K562 (cell line): ENCODE measurements at regions not wholly inside any gene's neighbourhood (a gene's known extent, or its start where the extent isn't known, plus 50 kb on each side); places are given as distances from the start of the nearest gene placed in this dataset.

Source experiments
- ATAC-seq: fragments of 200-7000 bp; cut with Tn5 transposase; 3 replicates; pipeline ENCODE4 v1.9.1; 2020; ENCODE audit warnings: moderate library complexity
- BruUV-seq: library from RNA; stranded (reverse); fragments of 400-500 nt; replicated peaks from 2 replicates; lab custom pipeline; 2021; lab: Mats Ljungman, UMichigan
- CTCF ChIA-PET: fragments of 300-600 bp; formaldehyde crosslinking; extraction: SDS; loops from one replicate; lab custom pipeline; 2021; ENCODE audit warnings: low intra/inter-chr PET ratio; lab: Yijun Ruan, JAX
- POLR2A ChIA-PET: fragments of 300-600, 350-650 bp; sonication (Branson Sonifier 250); formaldehyde crosslinking; extraction: SDS; loops from one replicate; lab custom pipeline; 2021; ENCODE audit warnings: antibody characterized with exemption, inconsistent platforms; lab: Yijun Ruan, JAX
- DNase-seq, 4 experiments: peaks; one replicate each; pipeline versions ENCODE4 v3.0.0 to v3.0.0-alpha.2; 2011 to 2018; ENCODE audit warnings: low spot score in 3 of 4, mixed read lengths in 3 of 4; ENCODE audit errors: extremely low read depth in 1 of 4
- FAIRE-seq: peaks from 2 replicates; lab custom pipeline; 2011; peaks lifted over from hg19 to GRCh38; lab: Jason Lieb, UNC
- H2AFZ ChIP-seq: 2 replicates; pipeline ENCODE4 v1.6.0; 2011; ENCODE audit warnings: low read depth, low read length, control low read depth, inconsistent platforms
- H3K27ac ChIP-seq: fragments of 200-600 bp; 3 replicates; pipeline ENCODE4 v1.8.0; 2011; ENCODE audit warnings: low read depth, mild to moderate bottlenecking, control low read depth, inconsistent platforms, low read length, moderate library complexity, mixed read lengths; ENCODE audit errors: extremely low read depth
- H3K27me3 ChIP-seq, 2 experiments: fragments of 300-600 bp in 1 of 2; 2 replicates in 1 of 2; 3 replicates in 1 of 2; pipeline versions ENCODE4 v1.6.0 to v1.8.0; 2011; ENCODE audit warnings: inconsistent platforms in 2 of 2, low read length in 2 of 2, mild to moderate bottlenecking in 1 of 2, mixed read lengths in 1 of 2, moderate library complexity in 1 of 2; ENCODE audit not compliant: control insufficient read depth in 2 of 2, insufficient read depth in 2 of 2
- H3K36me3 ChIP-seq: fragments of 300-600 bp; 3 replicates; pipeline ENCODE4 v1.8.0; 2011; ENCODE audit warnings: mild to moderate bottlenecking, low read length, inconsistent platforms; ENCODE audit not compliant: control insufficient read depth, insufficient read depth
- H3K4me1 ChIP-seq, 2 experiments: fragments of 200-600 bp in 1 of 2; replicated peaks in 1 of 2; 2 replicates in 1 of 2; 3 replicates in 1 of 2; pipeline versions ENCODE4 v1.5.1 to v1.8.0; 2011; ENCODE audit warnings: inconsistent platforms in 2 of 2, low read length in 2 of 2, mild to moderate bottlenecking in 1 of 2, mixed read lengths in 1 of 2, moderate library complexity in 1 of 2; ENCODE audit not compliant: control insufficient read depth in 2 of 2, insufficient read depth in 2 of 2
- H3K4me2 ChIP-seq: 2 replicates; pipeline ENCODE4 v1.6.1; 2011; ENCODE audit warnings: low read length, control low read depth, inconsistent platforms, mixed read lengths; ENCODE audit not compliant: insufficient read depth
- H3K4me3 ChIP-seq: fragments of 200-600 bp; sonication (generic), shearing (Covaris generic); 2 replicates; pipeline ENCODE4 v1.5.1; 2016; ENCODE audit warnings: control low read depth, inconsistent platforms
- H3K79me2 ChIP-seq: fragments of 200-600 bp; 3 replicates; pipeline ENCODE4 v1.8.0; 2011; ENCODE audit warnings: low read length, inconsistent platforms; ENCODE audit not compliant: control insufficient read depth, insufficient read depth
- H3K9ac ChIP-seq, 2 experiments: 2 replicates each; pipeline versions ENCODE4 v1.6.0 to v1.6.1; 2011; ENCODE audit warnings: low read depth in 2 of 2, low read length in 2 of 2, control low read depth in 1 of 2, inconsistent platforms in 1 of 2, mild to moderate bottlenecking in 1 of 2, mixed read lengths in 1 of 2; ENCODE audit not compliant: insufficient read depth in 1 of 2
- H3K9me1 ChIP-seq: one replicate; pipeline ENCODE4 v1.6.0; 2011; ENCODE audit warnings: inconsistent platforms, mild to moderate bottlenecking, low read length, moderate library complexity; ENCODE audit not compliant: control insufficient read depth, insufficient read depth
- H3K9me3 ChIP-seq: replicated peaks from 2 replicates; pipeline ENCODE4 v1.5.1; 2011; ENCODE audit warnings: low read depth, low read length, inconsistent platforms; ENCODE audit not compliant: control insufficient read depth, insufficient read depth
- H4K20me1 ChIP-seq: replicated peaks from 2 replicates; pipeline ENCODE4 v1.6.1; 2011; ENCODE audit warnings: low read length, inconsistent platforms, mixed read lengths; ENCODE audit not compliant: control insufficient read depth, insufficient read depth
- DPF2 ChIP-seq: fragments of 450-650 bp; IDR thresholded peaks from 2 replicates; pipeline ENCODE4 v1.6.1; 2016
- ETS2 ChIP-seq: IDR thresholded peaks from 2 replicates; pipeline ENCODE4 v1.6.1; 2016; ENCODE audit warnings: borderline replicate concordance, missing genetic modification characterization, mild to moderate bottlenecking, moderate library complexity, missing compliant biosample characterization; ENCODE audit not compliant: poor library complexity, severe bottlenecking
- EWSR1 ChIP-seq: fragments of 450-650 bp; IDR thresholded peaks from 2 replicates; pipeline ENCODE4 v1.6.1; 2018; ENCODE audit warnings: borderline replicate concordance, mild to moderate bottlenecking, low read depth, moderate library complexity; ENCODE audit not compliant: partially characterized antibody
- TCF3 ChIP-seq: sonication (generic); formaldehyde crosslinking; IDR thresholded peaks from 2 replicates; pipeline ENCODE4 v1.4.0; 2020; ENCODE audit warnings: mild to moderate bottlenecking, missing genetic modification reagents
- ZNF133 ChIP-seq: fragments of 250-450 bp; sonication (Bioruptor Pico); IDR thresholded peaks from 2 replicates; pipeline ENCODE4 v1.4.0; 2020; ENCODE audit warnings: mild to moderate bottlenecking
- WGBS: fragments of 100-300 bp; shearing (Covaris generic); methylation state at CpG from one replicate; pipeline ENCODE4 v1.1.6; 2016; ENCODE audit warnings: low coverage, mixed read lengths; ENCODE audit not compliant: insufficient coverage; ENCODE audit errors: missing lambda C conversion rate; 5-methylcytosine and 5-hydroxymethylcytosine counted together
- in situ Hi-C: fragments of 300-500 bp; cut with MboI; formaldehyde crosslinking; loops from 4 replicates; pipeline ENCODE4 v1.15.0; 2018; ENCODE audit warnings: inconsistent platforms, mixed read lengths
- intact Hi-C: fragments of 100-400 bp; cut with micrococcal nuclease; formaldehyde crosslinking; loops from 2 replicates; pipeline ENCODE4 v1.14.2; 2022
- TF ChIP-seq, protein P1 (sequence below), 2 experiments: fragments of 450-650 bp in 1 of 2; sonication (generic) in 1 of 2; formaldehyde crosslinking in 1 of 2; IDR thresholded peaks; 2 replicates each; pipeline versions ENCODE4 v1.7.1 to v1.9.0; 2016 to 2022; ENCODE audit warnings: inconsistent platforms in 1 of 2, mild to moderate bottlenecking in 1 of 2, missing genetic modification reagents in 1 of 2
- TF ChIP-seq, protein P2 (sequence below): sonication (generic); formaldehyde crosslinking; IDR thresholded peaks from 2 replicates; pipeline ENCODE4 v1.8.0; 2023; ENCODE audit warnings: mild to moderate bottlenecking, missing genetic modification reagents

DNA sequence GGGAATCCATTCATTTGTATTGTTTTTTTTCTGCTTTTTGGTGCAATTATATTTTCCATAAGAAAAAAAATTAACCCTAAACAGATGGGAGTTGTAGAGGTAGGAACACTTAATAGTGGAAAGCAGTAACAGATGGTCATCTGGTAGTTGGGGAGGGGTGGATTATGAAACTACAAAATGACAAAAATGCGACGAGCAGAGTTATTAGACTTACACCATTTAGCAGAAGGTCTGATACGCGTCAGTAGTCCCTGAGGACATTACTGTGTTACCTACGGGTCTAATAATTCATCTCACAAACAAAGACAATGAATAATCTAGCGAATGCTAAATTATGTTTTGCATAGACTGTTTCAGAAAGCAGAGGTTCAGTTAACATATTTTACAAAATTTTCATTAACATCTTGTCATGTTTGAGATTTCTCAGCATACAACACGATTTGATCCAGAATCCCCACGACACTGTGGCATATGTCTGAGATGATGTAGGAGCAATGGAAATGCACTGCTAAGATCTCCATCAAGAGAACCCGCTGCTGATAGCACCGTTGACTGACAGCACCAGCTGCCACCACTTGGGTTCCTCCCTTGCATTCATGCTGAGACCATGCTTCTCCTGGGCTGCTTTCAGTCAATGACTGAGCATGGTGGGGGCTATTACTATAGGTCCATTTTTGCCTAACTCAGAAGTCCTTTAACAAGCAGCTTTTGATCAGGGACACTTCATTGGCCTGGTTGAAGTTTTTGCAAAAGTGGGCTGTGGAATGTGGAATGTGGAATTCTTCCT is 182.2 kb upstream of the CPHXL start (continued):
- no peak for TF ChIP-seq ZNF133 (CRISPR knock-in tag)

DNA sequence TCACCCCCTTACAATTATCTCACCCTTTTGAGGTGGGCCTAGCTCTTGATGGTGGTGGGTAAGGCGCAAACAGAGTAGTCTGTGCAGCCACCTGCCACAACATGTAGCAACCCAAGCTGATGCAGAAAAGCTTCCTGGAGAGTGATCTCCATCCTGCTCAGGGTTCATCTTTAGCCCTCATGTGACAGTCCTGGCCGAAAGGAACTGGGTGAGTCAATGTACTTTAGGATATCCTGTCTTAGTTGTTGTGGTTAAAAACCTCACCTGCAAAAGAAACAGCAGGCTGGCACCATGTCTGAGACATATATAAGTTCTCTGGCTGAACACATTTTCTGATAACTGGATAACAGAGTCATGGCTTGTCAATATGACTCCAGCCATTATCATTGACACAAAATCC is 183.5 kb upstream of the CPHXL start:
- FAIRE-seq (no peak), DNase-seq (no peak), ATAC-seq (no peak)
- H3K79me2 ChIP-seq = no peaks in the 10 kb centered on the region
- no peak overlapping the region for H3K4me2 ChIP-seq
- H3K4me1 ChIP-seq = no peaks in the 10 kb centered on the region
- ChIA-PET POLR2A (interaction anchor here (0.6 kb wide), 1 partner anchor 71 kb away, joined by 3 read pairs; no protein-coding TSS in a partner anchor), CTCF (no interaction called here)
- no peak overlapping the region for H2AFZ ChIP-seq
- no peak overlapping the region for H3K9ac ChIP-seq
- WGBS = 0% methylated on average over 2 of the region's 2 CpGs
- H3K27ac ChIP-seq = no peak overlapping the region
- intact Hi-C loops (loop anchor here (10.0 kb wide), 1 partner anchor 105 kb away; no protein-coding TSS in a partner anchor), in situ Hi-C loops (no loop called here)
- no peaks in the 10 kb centered on the region for H3K9me3 ChIP-seq
- H4K20me1 ChIP-seq = no peaks in the 10 kb centered on the region
- TF ChIP-seq DPF2 (no peak), EWSR1 (no peak), TCF3 (no peak), ETS2 (tag) (no peak)
- TF ChIP-seq, protein P1, sequence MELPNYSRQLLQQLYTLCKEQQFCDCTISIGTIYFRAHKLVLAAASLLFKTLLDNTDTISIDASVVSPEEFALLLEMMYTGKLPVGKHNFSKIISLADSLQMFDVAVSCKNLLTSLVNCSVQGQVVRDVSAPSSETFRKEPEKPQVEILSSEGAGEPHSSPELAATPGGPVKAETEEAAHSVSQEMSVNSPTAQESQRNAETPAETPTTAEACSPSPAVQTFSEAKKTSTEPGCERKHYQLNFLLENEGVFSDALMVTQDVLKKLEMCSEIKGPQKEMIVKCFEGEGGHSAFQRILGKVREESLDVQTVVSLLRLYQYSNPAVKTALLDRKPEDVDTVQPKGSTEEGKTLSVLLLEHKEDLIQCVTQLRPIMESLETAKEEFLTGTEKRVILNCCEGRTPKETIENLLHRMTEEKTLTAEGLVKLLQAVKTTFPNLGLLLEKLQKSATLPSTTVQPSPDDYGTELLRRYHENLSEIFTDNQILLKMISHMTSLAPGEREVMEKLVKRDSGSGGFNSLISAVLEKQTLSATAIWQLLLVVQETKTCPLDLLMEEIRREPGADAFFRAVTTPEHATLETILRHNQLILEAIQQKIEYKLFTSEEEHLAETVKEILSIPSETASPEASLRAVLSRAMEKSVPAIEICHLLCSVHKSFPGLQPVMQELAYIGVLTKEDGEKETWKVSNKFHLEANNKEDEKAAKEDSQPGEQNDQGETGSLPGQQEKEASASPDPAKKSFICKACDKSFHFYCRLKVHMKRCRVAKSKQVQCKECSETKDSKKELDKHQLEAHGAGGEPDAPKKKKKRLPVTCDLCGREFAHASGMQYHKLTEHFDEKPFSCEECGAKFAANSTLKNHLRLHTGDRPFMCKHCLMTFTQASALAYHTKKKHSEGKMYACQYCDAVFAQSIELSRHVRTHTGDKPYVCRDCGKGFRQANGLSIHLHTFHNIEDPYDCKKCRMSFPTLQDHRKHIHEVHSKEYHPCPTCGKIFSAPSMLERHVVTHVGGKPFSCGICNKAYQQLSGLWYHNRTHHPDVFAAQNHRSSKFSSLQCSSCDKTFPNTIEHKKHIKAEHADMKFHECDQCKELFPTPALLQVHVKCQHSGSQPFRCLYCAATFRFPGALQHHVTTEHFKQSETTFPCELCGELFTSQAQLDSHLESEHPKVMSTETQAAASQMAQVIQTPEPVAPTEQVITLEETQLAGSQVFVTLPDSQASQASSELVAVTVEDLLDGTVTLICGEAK (IDR thresholded peaks at IDR 0.05) = no peak
- TF ChIP-seq, protein P1 (CRISPR knock-in tag; IDR thresholded peaks at IDR 0.05) = no peak
- TF ChIP-seq, protein P2, sequence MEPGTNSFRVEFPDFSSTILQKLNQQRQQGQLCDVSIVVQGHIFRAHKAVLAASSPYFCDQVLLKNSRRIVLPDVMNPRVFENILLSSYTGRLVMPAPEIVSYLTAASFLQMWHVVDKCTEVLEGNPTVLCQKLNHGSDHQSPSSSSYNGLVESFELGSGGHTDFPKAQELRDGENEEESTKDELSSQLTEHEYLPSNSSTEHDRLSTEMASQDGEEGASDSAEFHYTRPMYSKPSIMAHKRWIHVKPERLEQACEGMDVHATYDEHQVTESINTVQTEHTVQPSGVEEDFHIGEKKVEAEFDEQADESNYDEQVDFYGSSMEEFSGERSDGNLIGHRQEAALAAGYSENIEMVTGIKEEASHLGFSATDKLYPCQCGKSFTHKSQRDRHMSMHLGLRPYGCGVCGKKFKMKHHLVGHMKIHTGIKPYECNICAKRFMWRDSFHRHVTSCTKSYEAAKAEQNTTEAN (CRISPR knock-in tag) = no peak
- no peaks in the 10 kb centered on the region for H3K36me3 ChIP-seq
- no peaks in the 10 kb centered on the region for H3K27me3 ChIP-seq
- no TSS peak for BruUV-seq
- H3K4me3 ChIP-seq = no peak overlapping the region
- no peaks in the 10 kb centered on the region for H3K9me1 ChIP-seq
